ENCODE measurements at regions not wholly inside any gene's neighbourhood (a gene's known extent, or its start where the extent isn't known, plus 50 kb on each side); places are given as distances from the start of the nearest gene placed in this dataset.
A peak's percentile ranks its signal among the peaks of the same experiment; 100 is the strongest.

DNA sequence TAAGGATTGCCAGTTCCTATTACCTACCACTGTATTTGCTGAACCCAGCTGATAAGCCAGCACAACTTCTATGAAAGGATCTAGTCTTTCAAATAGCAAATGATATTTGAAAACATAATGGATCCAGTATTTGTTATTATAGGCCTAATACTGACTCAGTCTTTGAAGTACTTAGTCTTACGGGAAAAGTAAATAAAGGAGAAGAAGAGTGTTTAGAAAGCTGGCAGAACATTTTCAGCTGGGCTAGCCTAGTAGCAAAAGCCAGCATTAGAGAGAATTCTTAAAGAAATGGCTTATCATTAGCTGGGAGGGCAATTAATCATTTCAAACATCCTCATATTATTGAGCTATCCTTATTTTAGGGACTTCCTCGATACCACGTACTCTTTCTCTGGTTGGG lies 101.4 kb upstream of the GOLIM4 start:
- H3K4me1 Mint-ChIP-seq = no peaks in the 10 kb centered on the region
- H3K9me3 Mint-ChIP-seq = no peaks in the 10 kb centered on the region
- H3K4me3 Mint-ChIP-seq = no peak overlapping the region
- H3K27me3 Mint-ChIP-seq = no peaks in the 10 kb centered on the region
- no peak overlapping the region for H3K27ac Mint-ChIP-seq
- ATAC-seq = no peak
- DNase-seq = no peak

DNA sequence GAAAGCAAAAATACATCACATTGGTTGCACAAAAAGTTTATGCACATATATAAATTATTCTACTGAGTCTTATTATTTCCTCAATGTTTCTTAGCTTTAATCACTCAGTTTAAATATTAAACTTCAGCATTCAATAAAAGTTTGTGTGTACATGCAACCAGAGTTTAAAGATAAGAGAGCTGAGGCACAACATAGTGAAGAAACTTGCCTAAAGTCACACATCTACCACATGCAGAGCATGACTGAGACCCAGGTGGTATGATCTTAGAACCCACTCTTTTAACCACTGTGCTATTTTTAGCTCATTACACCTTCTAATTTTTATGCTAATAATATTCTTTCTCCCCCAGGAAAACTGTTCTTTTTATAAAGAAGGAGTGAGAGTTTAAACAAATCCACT lies 96.1 kb upstream of the GOLIM4 start:
- Mint-ChIP-seq H3K9me3 (no peaks in the 10 kb centered on the region), H3K4me1 (no peaks in the 10 kb centered on the region), H3K27me3 (no peaks in the 10 kb centered on the region), H3K27ac (no peak overlapping the region), H3K4me3 (no peak overlapping the region)
- ATAC-seq (no peak), DNase-seq (no peak)

DNA sequence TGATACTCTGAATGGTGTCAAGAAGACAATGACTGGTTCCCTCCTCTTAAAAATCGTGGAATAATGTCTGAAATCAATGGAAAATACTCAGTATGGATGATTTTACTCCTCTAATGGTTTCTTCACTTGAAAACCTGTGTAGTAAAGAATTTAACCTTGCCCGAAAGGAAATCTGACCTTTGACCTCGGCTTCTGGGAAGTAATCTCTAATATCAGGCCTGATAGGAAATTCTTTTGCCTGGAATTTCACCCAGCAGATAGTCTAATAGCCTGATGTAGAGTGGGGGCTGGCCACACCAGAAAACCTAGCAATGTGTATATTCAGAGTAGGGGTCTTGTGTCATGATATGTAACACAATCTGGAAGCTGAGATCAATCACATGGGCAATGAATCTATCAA lies 91.5 kb upstream of the GOLIM4 start:
- DNase-seq = no peak
- H3K27me3 Mint-ChIP-seq = no peaks in the 10 kb centered on the region
- no peak for ATAC-seq
- no peaks in the 10 kb centered on the region for H3K9me3 Mint-ChIP-seq
- H3K4me1 Mint-ChIP-seq = no peaks in the 10 kb centered on the region
- H3K4me3 Mint-ChIP-seq = no peak overlapping the region
- H3K27ac Mint-ChIP-seq = no peak overlapping the region

DNA sequence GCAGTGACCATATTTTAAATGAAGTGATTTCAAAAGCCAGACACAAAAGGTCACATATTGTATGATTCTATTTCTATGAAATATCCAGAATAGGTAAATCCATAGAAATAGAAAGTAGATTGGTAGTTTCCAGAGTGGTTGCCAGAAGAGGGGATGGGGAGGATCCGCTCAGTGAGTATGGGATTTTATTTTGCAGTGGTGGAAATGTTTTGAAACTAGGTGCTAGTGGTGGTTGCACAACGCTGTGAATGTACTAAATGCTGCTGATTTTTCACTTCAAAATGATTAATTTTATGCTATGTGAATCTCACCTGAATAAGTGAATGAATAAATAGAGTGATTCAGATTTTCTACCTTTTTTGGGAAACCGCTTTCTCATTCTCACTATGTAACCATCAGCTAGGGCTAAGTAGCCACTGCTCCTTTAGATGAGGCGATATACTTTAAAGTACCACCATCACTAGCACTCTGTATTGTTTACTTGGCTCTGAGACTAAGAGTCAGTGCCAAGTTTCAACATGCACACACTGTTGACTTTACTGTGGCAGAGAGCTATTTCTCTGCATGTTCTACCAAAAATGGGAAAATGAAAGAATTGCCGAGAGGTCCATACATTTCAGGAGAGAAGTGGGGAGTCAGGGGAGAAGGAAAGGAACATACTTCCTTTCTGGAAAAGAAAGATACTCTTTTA lies 90.7 kb upstream of the GOLIM4 start:
- ATAC-seq (no peak), DNase-seq (no peak)
- no peaks in the 10 kb centered on the region for H3K9me3 Mint-ChIP-seq
- H3K27ac Mint-ChIP-seq = no peak overlapping the region
- H3K27me3 Mint-ChIP-seq = no peaks in the 10 kb centered on the region
- H3K4me1 Mint-ChIP-seq = no peaks in the 10 kb centered on the region
- no peak overlapping the region for H3K4me3 Mint-ChIP-seq

DNA sequence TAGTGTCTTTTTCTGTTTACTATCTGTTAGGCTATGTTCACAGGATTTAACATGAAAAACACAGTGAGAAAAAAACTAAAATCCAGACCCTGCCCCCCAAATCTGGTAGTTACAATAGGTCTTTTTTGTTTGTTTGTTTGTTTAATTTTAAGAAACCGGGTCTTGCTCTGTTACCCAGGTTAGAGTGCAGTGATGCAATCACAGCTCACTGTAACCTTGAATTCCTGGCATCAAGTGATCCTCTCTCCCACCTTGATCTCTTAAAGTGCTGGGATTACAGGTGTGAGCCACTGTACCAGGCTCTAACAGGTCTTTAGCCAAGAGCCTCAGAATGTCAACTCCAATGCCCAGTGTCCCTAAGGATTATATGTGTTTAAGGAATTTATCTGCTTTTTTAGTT lies 88.0 kb upstream of the GOLIM4 start:
- Mint-ChIP-seq H3K27ac (no peak overlapping the region), H3K27me3 (no peaks in the 10 kb centered on the region), H3K4me1 (no peaks in the 10 kb centered on the region), H3K4me3 (no peak overlapping the region), H3K9me3 (no peaks in the 10 kb centered on the region)
- DNase-seq (no peak), ATAC-seq (no peak)

DNA sequence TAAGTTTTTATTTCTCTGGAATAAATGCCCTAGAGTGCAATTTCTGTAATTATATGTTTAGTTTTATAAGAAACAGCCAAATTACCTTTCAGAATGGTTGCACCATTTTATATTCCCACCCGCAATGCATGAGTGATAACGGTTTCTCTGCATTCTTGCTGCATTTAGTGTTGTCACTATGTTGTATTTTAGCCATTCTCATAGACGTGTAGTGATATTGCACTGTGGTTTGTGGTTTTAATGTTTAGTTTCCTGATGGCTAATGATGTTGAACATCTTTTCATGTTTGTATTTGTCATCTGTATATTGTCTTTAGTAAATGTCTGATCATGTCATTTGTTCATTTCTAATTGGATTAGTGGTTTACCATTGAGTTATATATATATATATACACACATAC lies 73.0 kb upstream of the GOLIM4 start:
- H3K27ac Mint-ChIP-seq = no peak overlapping the region
- H3K4me3 Mint-ChIP-seq = no peak overlapping the region
- no peaks in the 10 kb centered on the region for H3K27me3 Mint-ChIP-seq
- H3K9me3 Mint-ChIP-seq = no peaks in the 10 kb centered on the region
- no peak for DNase-seq
- no peak for ATAC-seq
- H3K4me1 Mint-ChIP-seq = no peaks in the 10 kb centered on the region

DNA sequence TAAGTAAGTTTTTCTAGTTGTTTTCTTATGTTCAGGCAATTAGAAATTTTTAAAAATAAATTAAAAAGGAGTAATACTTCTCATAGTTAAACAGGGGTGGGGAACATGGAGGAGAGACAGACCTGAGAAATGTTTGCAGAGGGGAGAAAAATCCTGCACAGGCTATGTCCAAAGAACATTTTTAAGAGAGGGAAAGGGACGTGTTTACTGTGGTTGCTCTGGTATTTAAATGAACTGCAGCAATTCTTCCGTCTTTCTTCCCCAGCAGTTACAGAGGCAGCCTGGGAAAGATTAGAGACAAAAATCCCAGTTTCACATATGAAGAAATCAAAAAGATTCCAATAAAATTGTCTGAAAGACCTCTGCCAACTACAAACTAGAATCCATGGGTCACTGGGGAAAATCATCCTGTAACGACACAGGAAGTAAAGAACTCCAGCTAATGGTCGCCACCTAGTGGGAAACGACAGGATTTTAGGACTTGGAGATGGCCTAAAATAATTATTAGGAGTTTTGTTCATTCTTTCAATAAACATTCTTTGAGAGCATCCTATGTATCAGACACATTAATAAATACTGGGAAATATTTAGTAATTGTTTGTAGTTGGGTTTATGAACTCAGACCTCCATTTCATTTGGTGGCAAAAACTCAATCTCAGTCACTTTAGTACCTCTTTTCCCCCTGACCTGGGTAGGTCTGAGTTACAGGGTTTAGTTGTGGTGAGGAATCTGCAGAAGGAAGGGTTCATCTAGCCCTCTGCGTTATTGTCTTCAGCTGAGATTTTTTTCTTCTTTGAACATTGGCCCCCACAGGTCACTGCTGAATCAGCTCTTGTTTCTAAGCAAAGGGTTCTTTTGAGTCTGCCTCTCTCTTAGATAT lies 69.9 kb upstream of the GOLIM4 start:
- peak; percentile 18 to 19 for DNase-seq

DNA sequence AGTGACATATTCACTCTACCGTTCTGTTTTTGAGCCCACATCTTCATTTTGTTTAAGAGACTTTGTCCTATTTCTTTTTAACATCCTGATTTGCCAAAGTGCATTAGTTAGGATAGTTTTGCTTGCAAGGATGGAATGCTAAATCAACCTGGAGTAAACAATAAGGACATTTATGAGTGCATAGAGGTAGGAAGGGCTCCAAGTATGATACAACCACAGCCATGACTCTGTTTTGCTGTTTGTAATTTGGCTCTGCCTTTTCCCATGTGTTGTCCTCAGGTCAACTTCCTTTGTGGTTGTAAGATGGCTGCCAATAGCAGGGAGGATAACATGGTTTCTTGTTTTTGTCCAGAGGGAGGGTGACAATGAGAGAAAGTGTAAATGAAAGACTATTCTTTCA lies 66.4 kb upstream of the GOLIM4 start:
- peaks cover 20% of the 10 kb centered on the region for H3K27me3 Mint-ChIP-seq
- no peak overlapping the region for H3K27ac Mint-ChIP-seq
- H3K4me1 Mint-ChIP-seq = no peaks in the 10 kb centered on the region

More for the DNA sequence above, 69.9 kb upstream of the GOLIM4 start:
- Mint-ChIP-seq H3K27me3 (no peaks in the 10 kb centered on the region), H3K4me3 (no peak overlapping the region), H3K27ac (no peak overlapping the region), H3K4me1 (no peaks in the 10 kb centered on the region), H3K9me3 (no peaks in the 10 kb centered on the region)
- peak; percentile 55 for ATAC-seq

DNA sequence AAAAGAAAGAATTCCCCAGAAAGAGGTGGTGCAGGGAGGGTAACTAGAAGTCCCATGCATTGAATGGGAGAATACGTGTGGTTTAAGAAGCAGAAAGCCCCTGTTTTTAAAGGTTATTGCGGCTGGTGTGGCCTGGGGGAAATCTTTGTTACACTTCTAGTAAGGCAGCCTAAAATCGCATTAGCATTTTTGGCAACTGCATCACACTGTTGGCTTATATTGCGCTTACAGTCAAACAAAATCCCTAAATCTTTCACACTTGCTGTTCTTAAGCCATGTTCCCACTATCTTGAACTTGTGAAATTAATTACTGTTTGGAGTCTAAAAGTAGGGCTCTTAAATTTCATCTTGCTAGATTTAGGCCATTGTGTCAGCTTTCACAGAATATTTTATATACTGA lies 66.0 kb upstream of the GOLIM4 start:
- ATAC-seq (no peak), DNase-seq (no peak)
- Mint-ChIP-seq H3K27me3 (peaks cover 25% of the 10 kb centered on the region), H3K27ac (no peak overlapping the region), H3K9me3 (no peaks in the 10 kb centered on the region), H3K4me1 (no peaks in the 10 kb centered on the region), H3K4me3 (no peak overlapping the region)

More for the DNA sequence above, 66.4 kb upstream of the GOLIM4 start:
- H3K9me3 Mint-ChIP-seq = no peaks in the 10 kb centered on the region
- no peak for DNase-seq
- ATAC-seq = no peak
- H3K4me3 Mint-ChIP-seq = no peak overlapping the region

DNA sequence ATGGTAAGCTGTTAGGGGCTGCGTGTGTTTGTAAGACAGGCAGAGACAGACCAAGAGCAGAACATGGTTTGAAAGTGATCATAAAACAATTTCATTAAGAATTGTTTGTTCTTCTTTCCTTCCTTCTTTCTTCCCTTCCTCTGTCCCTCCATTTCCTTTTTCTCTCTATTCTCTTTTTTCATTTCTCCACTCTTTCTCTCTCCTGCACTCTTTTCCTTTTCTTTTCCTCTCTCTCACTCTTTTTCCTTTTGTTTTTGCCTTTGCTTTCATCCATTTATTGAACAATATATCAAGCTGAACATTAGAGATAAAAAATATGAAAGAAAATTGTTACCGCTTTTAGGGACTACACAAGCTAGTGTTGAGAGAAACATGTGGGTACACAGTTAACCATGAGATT lies 62.2 kb upstream of the GOLIM4 start:
- DNase-seq = no peak
- Mint-ChIP-seq H3K9me3 (peaks cover 7 to 8% of the 10 kb centered on the region in 2 donors), H3K4me3 (no peak overlapping the region), H3K4me1 (no peaks in the 10 kb centered on the region), H3K27me3 (peaks cover 30% of the 10 kb centered on the region), H3K27ac (no peak overlapping the region)
- no peak for ATAC-seq

DNA sequence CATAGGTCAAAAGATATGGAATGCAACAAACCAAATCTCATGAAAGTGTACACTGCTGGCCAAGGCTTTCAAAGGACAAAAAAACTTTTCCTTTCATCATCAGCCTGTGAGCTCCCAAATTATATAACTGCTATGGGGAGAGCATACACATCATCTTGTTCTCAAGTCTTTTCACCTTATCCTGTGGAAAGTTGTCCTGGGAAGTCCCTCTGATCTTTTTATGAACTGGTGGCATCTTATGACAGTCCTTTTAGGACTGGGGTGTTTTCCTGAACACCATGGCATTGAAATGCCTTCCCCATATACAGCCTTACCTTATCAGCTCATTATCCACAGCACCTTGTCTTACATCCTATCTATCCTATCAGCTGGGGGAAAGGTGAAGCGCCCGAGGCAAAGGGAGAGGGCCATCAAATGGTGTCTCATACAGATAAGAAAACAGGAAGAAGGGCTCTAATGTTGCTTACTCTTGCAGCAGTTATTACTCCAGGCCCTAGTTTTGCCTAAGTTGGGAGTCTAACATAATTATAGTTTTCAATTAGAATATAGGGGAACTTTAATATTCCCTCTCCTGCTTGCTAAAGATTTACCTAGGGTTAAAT lies 61.5 kb upstream of the GOLIM4 start:
- H3K9me3 Mint-ChIP-seq = peaks cover 10 to 12% of the 10 kb centered on the region in 2 donors
- no peak overlapping the region for H3K4me3 Mint-ChIP-seq
- no peaks in the 10 kb centered on the region for H3K4me1 Mint-ChIP-seq
- peaks cover 30% of the 10 kb centered on the region for H3K27me3 Mint-ChIP-seq
- H3K27ac Mint-ChIP-seq = no peak overlapping the region
- DNase-seq = no peak
- no peak for ATAC-seq

DNA sequence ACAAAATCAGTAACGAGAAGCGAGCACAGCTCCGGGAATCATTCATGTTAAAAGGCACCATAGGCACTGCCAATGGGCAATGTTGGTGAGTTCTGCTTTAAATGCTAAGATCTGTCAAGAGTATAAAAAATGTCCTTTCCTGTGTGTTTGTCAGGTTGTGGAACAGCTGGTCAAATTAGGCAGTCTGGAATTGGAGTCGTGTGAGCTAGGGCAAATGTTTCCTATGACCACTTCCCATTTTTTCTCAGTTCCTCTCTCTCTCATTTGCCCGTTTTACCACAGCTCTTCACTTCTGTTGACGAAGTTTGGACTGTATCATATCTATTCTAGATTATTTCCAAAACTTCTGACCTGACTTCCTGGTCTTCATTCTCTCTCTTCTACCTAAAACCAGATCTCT lies 60.8 kb upstream of the GOLIM4 start:
- no peak for ATAC-seq

DNA sequence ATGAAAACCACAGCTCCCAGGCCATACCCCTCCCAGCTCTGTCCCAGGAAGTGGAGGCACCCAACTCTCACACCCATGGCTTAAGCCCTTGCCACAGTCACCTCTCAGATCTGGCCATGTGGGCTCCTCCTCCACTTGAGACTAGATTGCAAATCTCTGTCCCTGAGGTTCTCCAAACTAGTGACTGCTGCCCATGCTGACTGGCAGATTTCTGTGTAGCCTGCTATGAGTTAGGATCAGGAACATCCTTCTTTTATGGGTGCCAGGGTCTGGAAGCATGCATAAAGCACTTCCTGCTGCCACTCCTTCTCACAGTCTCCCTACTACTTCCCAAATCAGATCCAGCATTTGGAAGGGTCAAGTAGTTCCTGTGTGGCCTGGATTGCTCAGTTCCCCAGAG lies 59.6 kb upstream of the GOLIM4 start:
- ATAC-seq (no peak), DNase-seq (no peak)
- H3K27ac Mint-ChIP-seq = no peak overlapping the region
- H3K4me1 Mint-ChIP-seq = no peaks in the 10 kb centered on the region
- H3K9me3 Mint-ChIP-seq = peaks cover 20 to 23% of the 10 kb centered on the region in 2 donors
- H3K27me3 Mint-ChIP-seq = peaks cover 30% of the 10 kb centered on the region
- no peak overlapping the region for H3K4me3 Mint-ChIP-seq

More for the DNA sequence above, 60.8 kb upstream of the GOLIM4 start:
- no peak overlapping the region for H3K4me3 Mint-ChIP-seq
- H3K27me3 Mint-ChIP-seq = peaks cover 30% of the 10 kb centered on the region
- DNase-seq = no peak
- peaks cover 17 to 19% of the 10 kb centered on the region in 2 donors for H3K9me3 Mint-ChIP-seq
- H3K4me1 Mint-ChIP-seq = no peaks in the 10 kb centered on the region
- no peak overlapping the region for H3K27ac Mint-ChIP-seq

DNA sequence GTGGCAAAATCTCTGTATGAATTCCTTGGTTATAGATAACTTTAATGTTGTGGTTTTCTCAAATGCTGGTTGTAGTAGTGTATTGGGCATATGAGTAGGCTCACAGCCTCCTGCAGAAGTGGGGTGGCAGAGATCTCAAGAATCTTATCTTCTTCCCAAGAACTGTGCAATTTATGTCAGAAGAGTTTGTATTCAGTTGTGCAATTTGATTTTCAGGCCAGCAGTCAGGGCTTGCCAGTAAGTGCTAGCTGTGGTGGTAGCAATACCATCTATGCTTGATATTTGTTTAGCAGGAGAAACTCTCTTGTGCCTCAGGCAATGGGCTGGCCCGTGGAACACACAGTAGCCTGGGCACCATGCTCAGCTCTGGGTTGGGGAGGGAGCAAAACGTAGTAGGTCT lies 58.4 kb upstream of the GOLIM4 start:
- H3K4me1 Mint-ChIP-seq = no peaks in the 10 kb centered on the region
- DNase-seq = no peak
- H3K27ac Mint-ChIP-seq = no peak overlapping the region
- no peak overlapping the region for H3K4me3 Mint-ChIP-seq
- peaks cover 20 to 23% of the 10 kb centered on the region in 2 donors for H3K9me3 Mint-ChIP-seq
- no peak for ATAC-seq
- H3K27me3 Mint-ChIP-seq = peaks cover 25% of the 10 kb centered on the region

DNA sequence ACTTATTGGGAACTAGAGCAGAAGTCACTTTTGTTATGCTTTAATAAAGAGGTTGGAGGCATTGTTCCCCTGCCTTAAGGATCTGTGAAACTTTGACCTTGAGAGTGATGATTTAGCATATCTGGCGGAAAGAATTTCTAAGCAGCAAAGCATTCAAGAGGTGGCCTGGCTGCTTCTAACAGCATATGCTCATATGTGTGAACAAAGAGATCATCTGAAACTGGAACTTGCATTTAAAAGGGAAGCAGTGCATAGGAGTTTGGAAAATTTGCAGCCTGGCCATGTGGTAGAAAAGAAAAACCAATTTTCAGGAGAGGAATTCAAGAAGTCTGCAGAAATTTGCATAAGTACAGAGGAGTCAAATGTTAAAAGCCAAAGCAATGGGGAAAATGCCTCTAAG lies 56.4 kb upstream of the GOLIM4 start:
- Mint-ChIP-seq H3K27ac (no peak overlapping the region), H3K4me1 (no peaks in the 10 kb centered on the region), H3K9me3 (peaks cover 20 to 23% of the 10 kb centered on the region in 2 donors), H3K4me3 (no peak overlapping the region), H3K27me3 (peaks cover 9% of the 10 kb centered on the region)
- no peak for DNase-seq
- ATAC-seq = no peak

Measured in stimulated activated naive CD8-positive, alpha-beta T cell treated with anti-CD3 and anti-CD28 coated beads, Interleukin-15, amount 100 ng/mL, for 72 hours (primary cell).